ENCODE measurements at regions not wholly inside any gene's neighbourhood (a gene's known extent, or its start where the extent isn't known, plus 50 kb on each side); places are given as distances from the start of the nearest gene placed in this dataset.

DNA sequence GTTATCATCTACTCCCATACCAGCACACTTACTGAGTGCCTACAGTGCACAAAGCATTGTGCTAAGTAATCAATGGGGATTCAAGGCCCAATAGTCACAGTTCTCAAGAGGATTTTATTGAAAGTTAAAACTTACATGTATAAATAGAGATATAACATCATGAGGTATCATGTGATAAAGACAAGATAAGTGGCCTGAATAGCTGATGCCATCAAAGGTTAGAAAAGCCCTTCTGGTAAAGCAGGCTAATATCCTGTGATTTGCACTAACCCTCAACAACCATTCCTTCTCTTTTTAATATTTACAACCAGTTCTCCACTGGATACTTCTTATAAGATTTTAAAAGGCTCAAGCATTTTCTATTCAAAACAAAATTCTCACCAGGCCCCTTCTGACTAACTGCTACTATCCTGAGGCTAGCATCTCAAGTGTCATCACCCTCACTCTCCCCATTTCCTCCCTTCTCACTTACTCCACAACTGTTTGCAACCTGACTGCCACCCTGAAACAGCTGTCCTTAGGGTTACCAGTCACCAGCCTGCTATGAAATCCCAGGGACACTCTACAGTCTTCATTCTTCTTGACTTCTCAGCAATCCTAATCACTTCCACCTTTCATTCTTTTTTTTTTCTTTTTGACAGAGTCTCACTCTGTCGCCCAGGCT lies 377.9 kb downstream of the ENC1 start:
- ATAC-seq, result no peak
- Histone ChIP-seq H3K9me3 (no peaks in the 10 kb centered on the region), H3K4me1 (peaks cover 0 to 13% (median 5%) of the 10 kb centered on the region in 12 donors), H3K36me3 (no peaks in the 10 kb centered on the region), H3K4me3 (no peak overlapping the region), H3K27ac (no peak overlapping the region), H3K27me3 (no peaks in the 10 kb centered on the region)
- TF ChIP-seq POLR2A (IDR thresholded peaks at IDR 0.05), result no peak
- TF ChIP-seq, protein P1, sequence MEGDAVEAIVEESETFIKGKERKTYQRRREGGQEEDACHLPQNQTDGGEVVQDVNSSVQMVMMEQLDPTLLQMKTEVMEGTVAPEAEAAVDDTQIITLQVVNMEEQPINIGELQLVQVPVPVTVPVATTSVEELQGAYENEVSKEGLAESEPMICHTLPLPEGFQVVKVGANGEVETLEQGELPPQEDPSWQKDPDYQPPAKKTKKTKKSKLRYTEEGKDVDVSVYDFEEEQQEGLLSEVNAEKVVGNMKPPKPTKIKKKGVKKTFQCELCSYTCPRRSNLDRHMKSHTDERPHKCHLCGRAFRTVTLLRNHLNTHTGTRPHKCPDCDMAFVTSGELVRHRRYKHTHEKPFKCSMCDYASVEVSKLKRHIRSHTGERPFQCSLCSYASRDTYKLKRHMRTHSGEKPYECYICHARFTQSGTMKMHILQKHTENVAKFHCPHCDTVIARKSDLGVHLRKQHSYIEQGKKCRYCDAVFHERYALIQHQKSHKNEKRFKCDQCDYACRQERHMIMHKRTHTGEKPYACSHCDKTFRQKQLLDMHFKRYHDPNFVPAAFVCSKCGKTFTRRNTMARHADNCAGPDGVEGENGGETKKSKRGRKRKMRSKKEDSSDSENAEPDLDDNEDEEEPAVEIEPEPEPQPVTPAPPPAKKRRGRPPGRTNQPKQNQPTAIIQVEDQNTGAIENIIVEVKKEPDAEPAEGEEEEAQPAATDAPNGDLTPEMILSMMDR (IDR thresholded peaks at IDR 0.05), result no peak
- no peak for DNase-seq
- intact Hi-C loops (cut with DNase I), result no loop called here
- WGBS, 4 donors, result 91 to 97% (median 94%) methylated on average over 1 of the region's 1 CpG

DNA sequence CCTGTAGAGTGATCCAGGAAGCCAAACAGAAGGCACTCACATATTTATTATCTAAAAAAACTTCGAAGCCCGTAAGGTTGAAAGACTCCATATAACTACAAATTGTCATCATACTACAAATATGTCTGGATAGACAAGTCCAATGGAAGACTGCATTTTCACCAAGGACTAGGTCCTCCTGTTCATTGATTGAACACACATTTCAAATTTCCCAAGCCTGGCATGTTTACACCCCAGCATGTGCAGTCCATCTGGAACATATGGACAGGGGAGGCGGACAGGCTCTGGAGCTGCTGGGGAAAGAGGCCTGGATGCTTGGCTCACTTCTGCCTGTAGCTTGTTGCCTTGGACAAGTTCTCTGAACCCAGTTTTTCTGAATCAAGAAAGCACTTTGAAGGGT lies 378.7 kb downstream of the ENC1 start:
- Histone ChIP-seq H3K4me1 (peaks cover 0 to 21% (median 12%) of the 10 kb centered on the region in 12 donors), H3K36me3 (no peaks in the 10 kb centered on the region), H3K4me3 (no peak overlapping the region), H3K27me3 (no peaks in the 10 kb centered on the region), H3K9me3 (no peaks in the 10 kb centered on the region), H3K27ac (no peak overlapping the region)
- TF ChIP-seq, protein P1 (IDR thresholded peaks at IDR 0.05), result no peak
- no peak for TF ChIP-seq POLR2A (IDR thresholded peaks at IDR 0.05)
- ATAC-seq, result no peak
- intact Hi-C loops (cut with DNase I), result no loop called here
- DNase-seq, result no peak
- WGBS, 4 donors, result 63 to 80% (median 78%) methylated on average over 3 of the region's 3 CpGs

DNA sequence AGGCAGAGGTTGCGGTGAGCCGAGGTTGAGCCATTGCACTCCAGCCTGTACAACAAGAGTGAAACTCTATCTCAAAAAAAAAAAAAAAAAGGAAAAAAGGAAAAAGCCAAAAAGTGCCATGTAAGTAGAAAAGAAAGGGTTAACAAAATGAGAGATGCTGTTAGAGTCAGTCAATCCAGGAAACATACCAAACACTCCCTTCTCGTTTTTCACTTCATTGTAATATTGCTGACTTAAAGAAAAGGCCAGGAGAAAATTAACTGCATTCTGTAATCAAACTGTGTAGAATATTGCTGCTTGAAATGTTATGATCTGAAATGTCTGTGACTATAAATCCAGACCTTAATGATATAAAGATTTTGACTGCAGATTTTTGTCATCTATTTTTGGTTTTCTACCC lies 379.1 kb downstream of the ENC1 start:
- TF ChIP-seq, protein P1 (IDR thresholded peaks at IDR 0.05), result no peak
- TF ChIP-seq POLR2A (IDR thresholded peaks at IDR 0.05), result no peak
- no peaks in the 10 kb centered on the region for H3K27me3 ChIP-seq
- H3K4me3 ChIP-seq, result no peak overlapping the region
- WGBS, 4 donors, result 62 to 66% (median 65%) methylated on average over 3 of the region's 3 CpGs
- no peak for DNase-seq
- H3K4me1 ChIP-seq, result peaks cover 0 to 25% (median 13%) of the 10 kb centered on the region in 12 donors
- no peak for ATAC-seq
- H3K27ac ChIP-seq, result no peak overlapping the region
- no peaks in the 10 kb centered on the region for H3K36me3 ChIP-seq
- H3K9me3 ChIP-seq, result no peaks in the 10 kb centered on the region
- intact Hi-C loops (cut with DNase I), result no loop called here

GRCh38 chr5:74259572-74259971 lies 381.0 kb downstream of the ENC1 start:
- intact Hi-C loops (cut with DNase I), result loop anchor here in 1 of 10 donors (10.0 kb wide), 1 partner anchor 385 kb away; the partner anchor contains the start of gene ENC1
- Histone ChIP-seq H3K27me3 (no peaks in the 10 kb centered on the region), H3K9me3 (no peaks in the 10 kb centered on the region), H3K4me1 (peaks cover 0 to 27% (median 13%) of the 10 kb centered on the region in 12 donors), H3K36me3 (no peaks in the 10 kb centered on the region), H3K4me3 (no peak overlapping the region), H3K27ac (no peak overlapping the region)
- ATAC-seq (no peak), DNase-seq (no peak)
- WGBS, 4 donors, result 79 to 91% (median 87%) methylated on average over 7 of the region's 7 CpGs
- TF ChIP-seq, protein P1 (IDR thresholded peaks at IDR 0.05), result no peak
- no peak for TF ChIP-seq POLR2A (IDR thresholded peaks at IDR 0.05)
